Prostate gland (tissue), 2 donors: ENCODE measurements at regions not wholly inside any gene's neighbourhood (a gene's known extent, or its start where the extent isn't known, plus 50 kb on each side); places are given as distances from the start of the nearest gene placed in this dataset.

Experiments used
- CTCF ChIP-seq, 4 experiments: fragments of 200-600 bp in 2 of 4; fragments of 450-650 bp in 2 of 4; sonication (generic) in 2 of 4; IDR thresholded peaks; 1 replicate in 3 of 4; 2 replicates in 1 of 4; pipeline ENCODE4 v1.5.1; 2016 to 2019; ENCODE audit warnings: antibody characterized with exemption in 4 of 4, mild to moderate bottlenecking in 2 of 4, moderate library complexity in 2 of 4
- POLR2A ChIP-seq: fragments of 450-650 bp; IDR thresholded peaks from one replicate; pipeline ENCODE4 v1.6.1; 2016; ENCODE audit warnings: antibody characterized with exemption, mild to moderate bottlenecking
- POLR2AphosphoS5 ChIP-seq: sonication (generic); formaldehyde crosslinking; IDR thresholded peaks from one replicate; pipeline ENCODE4 v1.6.1; 2017; ENCODE audit warnings: antibody characterized with exemption

- TF ChIP-seq CTCF (IDR thresholded peaks at IDR 0.05): no peak
- no peak for TF ChIP-seq POLR2A
- TF ChIP-seq POLR2AphosphoS5: no peak
These were observed 186.6 kb upstream of the ZFHX3 start for GRCh38 chr16:73234496-73234895.
